ENCODE measurements at regions not wholly inside any gene's neighbourhood (a gene's known extent, or its start where the extent isn't known, plus 50 kb on each side); places are given as distances from the start of the nearest gene placed in this dataset.
"Not testable (repeated sequence)": the region's sequence is repeated elsewhere in the genome, so short reads cannot be mapped to it uniquely, and the experiment has no call there.

GRCh38 chr3:153958635-153959595 is 162.3 kb upstream of the ARHGEF26 start:
- in situ Hi-C loops (cut with MboI; ENCODE audit: low sequenced_read_pairs): no loop called here

- in situ Hi-C loops (cut with MboI; ENCODE audit: low sequenced_read_pairs): no loop called here
These were observed 160.6 kb upstream of the ARHGEF26 start for GRCh38 chr3:153960458-153961074.

- in situ Hi-C loops (cut with MboI; ENCODE audit: low sequenced_read_pairs): no loop called here
These were observed 159.7 kb upstream of the ARHGEF26 start for GRCh38 chr3:153961494-153961893.

DNA sequence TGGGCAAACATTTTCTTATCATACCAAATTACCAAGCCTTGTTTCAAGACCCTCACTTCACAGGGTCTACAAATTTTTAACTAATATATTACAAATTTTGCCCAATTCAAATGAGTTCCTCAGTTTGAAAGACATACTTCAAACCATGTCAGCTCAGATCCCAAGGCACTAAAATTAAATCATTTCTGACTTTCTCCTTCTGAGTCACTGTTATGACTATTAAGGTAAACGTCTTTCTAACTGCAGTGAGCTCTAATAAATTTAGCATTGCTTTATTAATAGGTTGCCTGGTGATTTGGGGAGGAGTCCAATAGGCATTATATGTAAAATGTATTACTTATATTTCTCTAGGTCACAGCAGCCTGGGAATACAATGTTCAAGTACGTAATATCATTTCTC is 158.2 kb upstream of the ARHGEF26 start:
- in situ Hi-C loops (cut with MboI; ENCODE audit: low sequenced_read_pairs): no loop called here

GRCh38 chr3:153967260-153967659 is 153.9 kb upstream of the ARHGEF26 start:
- in situ Hi-C loops (cut with MboI; ENCODE audit: low sequenced_read_pairs): no loop called here

- in situ Hi-C loops (cut with MboI; ENCODE audit: low sequenced_read_pairs): no loop called here
These were observed 151.1 kb upstream of the ARHGEF26 start for GRCh38 chr3:153970047-153970446.

DNA sequence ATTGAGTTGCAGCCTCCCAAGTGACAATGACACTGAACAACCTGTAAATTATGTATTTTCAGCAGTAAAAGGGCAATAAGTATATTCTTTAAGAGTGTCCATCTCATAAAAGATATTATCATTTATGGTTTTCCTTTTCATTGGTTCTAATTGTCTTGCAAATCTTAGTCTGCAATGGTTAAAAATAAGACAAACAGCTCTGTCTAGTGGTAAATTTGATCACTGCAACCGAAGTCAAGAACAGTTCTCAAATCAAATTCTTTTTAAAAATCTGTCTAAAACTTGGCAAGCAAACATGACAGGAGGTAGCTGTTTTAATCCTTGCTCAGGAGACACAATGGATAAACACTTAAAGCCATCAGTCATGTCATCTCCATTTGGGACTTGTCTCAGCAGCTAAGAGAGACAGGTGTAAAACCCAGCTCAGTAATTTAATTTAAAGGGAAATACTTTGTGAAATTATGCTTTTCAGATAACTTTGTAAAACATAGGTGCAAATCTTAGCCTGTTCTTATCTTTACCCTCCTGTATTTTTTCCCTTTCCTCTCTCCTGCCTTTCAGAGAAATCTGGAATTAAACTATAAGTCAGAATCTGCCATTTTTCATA is 150.3 kb upstream of the ARHGEF26 start:
- in situ Hi-C loops (cut with MboI; ENCODE audit: low sequenced_read_pairs): no loop called here

GRCh38 chr3:153972862-153973261 is 148.3 kb upstream of the ARHGEF26 start:
- in situ Hi-C loops (cut with MboI; ENCODE audit: low sequenced_read_pairs): no loop called here

DNA sequence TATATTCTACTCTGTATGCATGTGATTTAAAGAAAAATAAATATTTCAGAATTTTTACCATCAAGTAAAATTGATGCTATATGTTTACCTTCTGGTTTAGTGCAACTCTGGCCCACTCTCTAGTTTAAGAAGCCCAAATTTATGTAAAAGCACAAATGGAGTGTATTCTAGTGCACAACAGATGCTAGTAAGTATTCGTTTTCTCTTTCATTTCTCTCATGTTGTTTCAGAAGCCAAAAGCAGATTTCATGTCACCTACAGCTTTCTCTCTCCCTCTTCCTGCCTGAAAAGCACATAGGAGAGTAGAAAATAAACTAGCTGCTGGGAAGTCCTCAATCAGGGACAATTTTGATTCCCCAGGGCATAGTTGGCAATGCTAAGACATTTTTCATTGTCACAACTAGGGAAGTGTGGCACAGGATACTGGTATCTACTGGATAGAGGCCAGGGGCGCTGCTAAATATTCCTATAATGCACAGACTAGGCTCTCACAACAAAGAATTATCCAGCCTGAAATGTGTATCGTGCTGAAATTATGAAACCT is 147.4 kb upstream of the ARHGEF26 start:
- in situ Hi-C loops (cut with MboI; ENCODE audit: low sequenced_read_pairs): no loop called here

DNA sequence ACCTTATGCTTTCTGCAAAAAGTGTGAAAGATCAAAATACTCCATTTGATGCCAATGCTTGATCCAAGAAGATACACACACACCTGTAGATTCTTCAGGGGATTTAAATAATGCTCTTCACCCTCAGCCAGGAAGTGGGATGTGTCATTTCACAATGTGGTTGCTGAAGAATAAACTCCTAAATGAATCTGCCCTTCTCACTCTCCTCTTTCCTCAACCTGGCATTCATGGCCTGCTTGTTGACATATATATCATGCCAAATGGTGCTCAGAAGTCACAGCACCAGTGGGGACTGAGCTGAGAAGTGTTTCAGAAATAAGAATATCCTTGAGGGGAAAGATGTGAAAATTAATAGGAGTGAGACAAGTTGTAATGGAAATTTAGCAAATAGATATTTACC is 146.6 kb upstream of the ARHGEF26 start:
- in situ Hi-C loops (cut with MboI; ENCODE audit: low sequenced_read_pairs): no loop called here

DNA sequence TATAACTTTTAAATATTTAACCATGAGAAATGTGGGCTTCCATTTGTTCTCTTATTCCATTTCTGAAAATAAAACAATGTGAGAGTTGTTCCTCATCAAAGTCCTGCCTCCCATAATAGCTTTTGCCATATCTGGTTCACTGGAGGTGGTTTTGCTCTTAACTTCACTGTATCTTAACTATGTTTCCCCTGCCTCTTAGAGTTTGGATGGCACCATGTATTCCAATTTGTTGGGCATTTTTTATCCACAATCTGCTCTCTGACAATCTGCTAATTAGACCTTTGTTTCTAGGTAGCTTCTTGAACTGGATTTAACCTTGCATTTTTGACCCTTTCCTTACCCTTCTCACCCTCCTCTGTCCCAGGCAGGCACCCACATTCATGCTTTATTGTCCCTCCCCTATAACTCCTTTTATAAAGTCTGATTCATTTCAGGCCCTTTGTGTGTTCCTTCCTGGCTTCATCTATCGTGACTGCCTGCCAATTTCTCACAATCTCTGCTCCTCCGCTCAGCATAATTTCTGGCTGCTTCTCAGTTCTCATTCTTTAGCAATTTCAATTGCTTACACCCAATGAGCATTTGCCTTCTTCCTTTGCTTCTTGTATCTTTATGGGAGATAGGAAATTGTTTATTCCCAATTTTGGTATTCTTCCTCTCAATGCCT is 144.2 kb upstream of the ARHGEF26 start:
- in situ Hi-C loops (cut with MboI; ENCODE audit: low sequenced_read_pairs): no loop called here

DNA sequence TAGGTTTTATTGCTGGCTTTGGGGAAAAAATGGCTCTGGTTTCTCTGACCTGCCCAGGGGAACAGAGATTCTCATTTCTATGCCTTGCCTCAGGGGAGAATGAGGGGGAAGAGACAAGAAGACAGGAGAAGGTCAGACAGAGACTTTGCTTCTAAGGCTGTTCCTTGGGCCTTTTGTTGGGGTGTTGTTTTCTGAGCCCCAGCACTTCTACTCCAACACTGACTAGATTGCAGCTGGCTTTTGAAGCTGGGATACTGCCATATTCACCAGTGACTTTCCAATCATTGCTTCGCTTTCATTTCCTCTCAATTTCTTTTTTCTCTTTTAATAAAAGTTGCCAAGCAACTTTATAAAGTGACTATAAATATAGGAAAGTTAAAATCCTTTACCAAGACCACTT is 143.2 kb upstream of the ARHGEF26 start:
- in situ Hi-C loops (cut with MboI; ENCODE audit: low sequenced_read_pairs): no loop called here

- in situ Hi-C loops (cut with MboI; ENCODE audit: low sequenced_read_pairs): no loop called here
These were observed 141.6 kb upstream of the ARHGEF26 start for GRCh38 chr3:153979418-153980251.

GRCh38 chr3:153980252-153980590 is 141.0 kb upstream of the ARHGEF26 start:
- in situ Hi-C loops (cut with MboI; ENCODE audit: low sequenced_read_pairs): no loop called here

DNA sequence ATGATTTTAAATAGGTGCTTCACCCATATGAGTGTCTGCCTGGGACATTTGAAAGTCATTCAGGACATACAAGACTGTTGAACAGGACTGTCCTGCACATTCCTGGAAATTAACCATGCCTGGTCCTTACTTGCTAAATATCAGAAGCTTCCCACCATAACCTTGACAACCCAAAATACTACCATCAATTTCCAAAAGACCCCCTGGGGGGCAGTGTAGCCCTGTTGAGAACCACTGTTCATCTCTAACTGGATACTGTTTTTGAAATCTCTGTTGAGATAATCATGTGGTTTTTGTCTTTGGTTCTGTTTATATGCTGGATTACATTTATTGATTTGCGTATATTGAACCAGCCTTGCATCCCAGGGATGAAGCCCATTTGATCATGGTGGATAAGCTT is 123.8 kb upstream of the ARHGEF26 start:
- in situ Hi-C loops (cut with MboI; ENCODE audit: low sequenced_read_pairs): not testable (repeated sequence)

DNA sequence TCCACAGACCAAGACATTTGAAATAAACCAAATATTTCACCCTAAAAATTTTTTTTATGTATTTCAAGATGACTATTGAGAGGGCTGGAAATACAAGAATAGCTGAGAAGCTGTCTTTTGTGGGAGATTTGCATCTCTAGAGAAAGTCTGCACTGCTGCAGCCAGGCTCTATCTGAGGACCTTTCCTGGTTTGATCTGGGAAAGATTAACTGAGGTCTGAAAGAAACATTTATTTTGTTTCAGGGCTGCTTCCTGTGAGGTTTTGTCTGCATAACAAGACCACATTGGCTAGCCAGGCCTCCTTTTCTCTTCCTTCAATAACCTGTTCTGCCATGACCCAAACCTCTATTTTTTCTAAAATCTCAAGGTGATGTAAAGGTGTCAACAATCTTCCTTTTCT is 117.5 kb upstream of the ARHGEF26 start:
- in situ Hi-C loops (cut with MboI; ENCODE audit: low sequenced_read_pairs): no loop called here

- in situ Hi-C loops (cut with MboI; ENCODE audit: low sequenced_read_pairs): no loop called here
These were observed 110.2 kb upstream of the ARHGEF26 start for GRCh38 chr3:154011036-154011435.

DNA sequence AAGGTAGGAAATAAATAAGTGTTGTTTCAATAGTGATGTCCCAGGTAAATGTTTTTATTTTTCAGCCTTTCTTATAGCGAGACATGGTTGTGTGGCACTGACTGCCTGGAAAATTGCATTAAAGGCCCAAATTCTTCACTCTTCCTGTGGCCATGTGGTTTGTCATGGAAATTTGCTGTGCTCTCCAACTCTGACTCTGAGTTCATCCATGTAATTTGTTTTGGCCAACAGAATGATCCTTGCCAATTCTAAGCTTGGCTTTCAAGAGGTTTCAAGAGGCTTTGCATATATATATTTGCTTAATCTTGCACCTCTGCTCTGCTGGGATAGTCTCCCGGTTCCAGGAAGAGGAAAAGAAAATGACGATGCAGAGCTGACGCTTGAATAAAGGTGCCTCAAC is 107.5 kb upstream of the ARHGEF26 start:
- in situ Hi-C loops (cut with MboI; ENCODE audit: low sequenced_read_pairs): no loop called here

- in situ Hi-C loops (cut with MboI; ENCODE audit: low sequenced_read_pairs): no loop called here
These were observed 105.9 kb upstream of the ARHGEF26 start for GRCh38 chr3:154015307-154015706.

DNA sequence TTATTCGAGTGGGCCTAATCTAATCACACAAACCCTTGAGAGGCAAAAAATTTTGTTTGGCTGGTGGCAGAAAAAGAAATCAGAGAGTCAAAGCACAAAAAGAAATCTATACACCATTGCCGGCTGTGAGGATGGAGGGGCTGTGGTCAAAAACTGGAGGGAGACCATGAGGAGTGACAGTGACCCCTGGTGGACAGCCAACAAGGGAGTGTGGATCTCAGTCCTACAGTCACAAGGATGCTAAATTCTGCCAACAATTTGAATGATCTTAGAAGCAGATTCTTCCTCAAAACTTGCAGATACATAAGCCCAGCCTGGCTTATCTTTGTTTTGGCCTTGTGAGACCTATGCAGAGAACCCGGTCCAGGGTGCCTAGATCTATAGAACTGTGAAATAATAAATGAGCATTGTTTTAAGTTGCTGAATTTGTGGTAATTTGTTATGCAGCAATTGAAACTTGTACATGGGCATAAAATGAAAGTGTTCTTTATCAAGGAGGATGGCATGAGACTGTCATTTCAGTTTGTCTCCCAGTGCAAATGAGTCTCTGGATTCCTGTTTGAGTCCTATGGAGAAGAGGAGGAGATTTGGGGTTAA is 103.0 kb upstream of the ARHGEF26 start:
- in situ Hi-C loops (cut with MboI; ENCODE audit: low sequenced_read_pairs): no loop called here

Data from HL-60/S4 treated with phorbol 12-myristate 13-acetate at 8.2 ng/mL for 4 days and 3 days (cell line).